ENCODE measurements at regions not wholly inside any gene's neighbourhood (a gene's known extent, or its start where the extent isn't known, plus 50 kb on each side); places are given as distances from the start of the nearest gene placed in this dataset.

- H3K4me1 ChIP-seq, result no peaks in the 10 kb centered on the region
- WGBS, 2 donors, result 67 to 73% methylated on average over 1 of the region's 1 CpG
- H3K36me3 ChIP-seq, result no peaks in the 10 kb centered on the region
- peaks cover 0 to 9% (median 0%) of the 10 kb centered on the region in 11 donors for H3K9me3 ChIP-seq
- no peak overlapping the region for H3K4me3 ChIP-seq
- DNase-seq (no peak), ATAC-seq (no peak)
- TF ChIP-seq, protein P1, sequence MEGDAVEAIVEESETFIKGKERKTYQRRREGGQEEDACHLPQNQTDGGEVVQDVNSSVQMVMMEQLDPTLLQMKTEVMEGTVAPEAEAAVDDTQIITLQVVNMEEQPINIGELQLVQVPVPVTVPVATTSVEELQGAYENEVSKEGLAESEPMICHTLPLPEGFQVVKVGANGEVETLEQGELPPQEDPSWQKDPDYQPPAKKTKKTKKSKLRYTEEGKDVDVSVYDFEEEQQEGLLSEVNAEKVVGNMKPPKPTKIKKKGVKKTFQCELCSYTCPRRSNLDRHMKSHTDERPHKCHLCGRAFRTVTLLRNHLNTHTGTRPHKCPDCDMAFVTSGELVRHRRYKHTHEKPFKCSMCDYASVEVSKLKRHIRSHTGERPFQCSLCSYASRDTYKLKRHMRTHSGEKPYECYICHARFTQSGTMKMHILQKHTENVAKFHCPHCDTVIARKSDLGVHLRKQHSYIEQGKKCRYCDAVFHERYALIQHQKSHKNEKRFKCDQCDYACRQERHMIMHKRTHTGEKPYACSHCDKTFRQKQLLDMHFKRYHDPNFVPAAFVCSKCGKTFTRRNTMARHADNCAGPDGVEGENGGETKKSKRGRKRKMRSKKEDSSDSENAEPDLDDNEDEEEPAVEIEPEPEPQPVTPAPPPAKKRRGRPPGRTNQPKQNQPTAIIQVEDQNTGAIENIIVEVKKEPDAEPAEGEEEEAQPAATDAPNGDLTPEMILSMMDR (IDR thresholded peaks at IDR 0.05), result no peak
- H3K27ac ChIP-seq, result no peak overlapping the region
- H3K27me3 ChIP-seq, result no peaks in the 10 kb centered on the region
- intact Hi-C loops (cut with DNase I), result no loop called here
Observed at GRCh38 chr2:137771064-137771463, 193.2 kb upstream of the HNMT start.

DNA sequence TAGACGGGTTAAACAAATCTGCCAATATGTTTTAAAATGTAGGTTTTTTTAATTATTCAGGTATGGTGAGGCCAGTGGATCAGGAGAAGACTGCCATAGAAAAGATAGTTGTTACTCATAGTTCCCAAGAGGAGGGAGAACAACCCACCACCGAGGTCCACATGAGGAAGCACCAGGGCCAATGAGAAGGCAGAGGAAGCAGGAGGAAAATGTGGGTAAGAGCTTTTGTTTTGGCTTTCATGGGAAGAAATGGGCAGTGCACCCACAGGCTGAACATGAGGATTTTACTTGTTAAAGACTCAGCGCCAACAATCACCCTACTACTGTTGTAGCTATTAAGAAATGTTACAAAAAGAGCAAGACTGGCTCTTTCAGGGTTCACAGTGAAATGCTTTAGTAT lies 191.8 kb upstream of the HNMT start:
- 71 to 79% methylated on average over 3 of the region's 3 CpGs for WGBS, 2 donors
- ATAC-seq (no peak), DNase-seq (no peak)
- TF ChIP-seq, protein P1 (IDR thresholded peaks at IDR 0.05), result no peak
- Histone ChIP-seq H3K36me3 (no peaks in the 10 kb centered on the region), H3K27me3 (no peaks in the 10 kb centered on the region), H3K9me3 (peaks cover 0 to 9% (median 0%) of the 10 kb centered on the region in 11 donors), H3K27ac (no peak overlapping the region), H3K4me1 (no peaks in the 10 kb centered on the region), H3K4me3 (no peak overlapping the region)
- intact Hi-C loops (cut with DNase I), result no loop called here

GRCh38 chr2:137775529-137775928 lies 188.7 kb upstream of the HNMT start:
- DNase-seq (no peak), ATAC-seq (no peak)
- TF ChIP-seq, protein P1 (IDR thresholded peaks at IDR 0.05), result no peak
- no peak overlapping the region for H3K27ac ChIP-seq
- intact Hi-C loops (cut with DNase I), result no loop called here
- peaks cover 0 to under 1% (median 0%) of the 10 kb centered on the region in 11 donors for H3K9me3 ChIP-seq
- H3K4me1 ChIP-seq, result no peaks in the 10 kb centered on the region
- H3K27me3 ChIP-seq, result no peaks in the 10 kb centered on the region
- no peak overlapping the region for H3K4me3 ChIP-seq
- WGBS, 2 donors, result 60 to 67% methylated on average over 3 of the region's 3 CpGs
- H3K36me3 ChIP-seq, result no peaks in the 10 kb centered on the region

DNA sequence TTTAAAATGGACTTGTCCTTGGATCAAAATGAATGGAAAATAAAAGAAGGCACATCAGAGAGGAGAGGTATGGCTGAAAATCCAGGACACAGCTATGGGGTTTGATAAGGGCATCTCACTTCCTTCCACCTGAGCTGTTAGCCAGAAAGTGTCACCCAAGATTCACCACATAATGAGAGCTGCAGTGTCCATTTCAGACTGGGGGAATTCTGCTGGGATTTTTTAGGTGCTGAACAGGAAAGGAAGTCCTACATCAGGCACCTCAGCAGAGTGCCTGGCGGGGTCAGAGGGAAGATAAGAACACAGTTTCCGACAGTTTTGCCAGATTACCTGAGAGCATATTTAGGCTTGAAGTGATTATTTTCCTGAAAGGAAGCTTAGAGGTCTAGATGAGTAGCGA lies 187.6 kb upstream of the HNMT start:
- intact Hi-C loops (cut with DNase I), result no loop called here
- no peaks in the 10 kb centered on the region for H3K4me1 ChIP-seq
- ATAC-seq, result no peak
- H3K9me3 ChIP-seq, result peaks cover 0 to 3% (median 0%) of the 10 kb centered on the region in 11 donors
- H3K27me3 ChIP-seq, result no peaks in the 10 kb centered on the region
- 31 to 35% methylated on average over 3 of the region's 3 CpGs for WGBS, 2 donors
- no peaks in the 10 kb centered on the region for H3K36me3 ChIP-seq
- DNase-seq, result no peak
- no peak overlapping the region for H3K27ac ChIP-seq
- TF ChIP-seq, protein P1 (IDR thresholded peaks at IDR 0.05), result no peak
- no peak overlapping the region for H3K4me3 ChIP-seq

GRCh38 chr2:137797641-137798040 lies 166.6 kb upstream of the HNMT start:
- ATAC-seq, result no peak
- no peaks in the 10 kb centered on the region for H3K4me1 ChIP-seq
- no peaks in the 10 kb centered on the region for H3K36me3 ChIP-seq
- intact Hi-C loops (cut with DNase I), result no loop called here
- H3K27me3 ChIP-seq, result no peaks in the 10 kb centered on the region
- peaks cover 0 to 25% (median 5%) of the 10 kb centered on the region in 11 donors for H3K9me3 ChIP-seq
- TF ChIP-seq, protein P1 (IDR thresholded peaks at IDR 0.05), result no peak
- H3K4me3 ChIP-seq, result no peak overlapping the region
- no peak for DNase-seq
- no peak overlapping the region for H3K27ac ChIP-seq

All from heart right ventricle (tissue), 16 donors.